AG04450 (cell line): ENCODE measurements at regions not wholly inside any gene's neighbourhood (a gene's known extent, or its start where the extent isn't known, plus 50 kb on each side); places are given as distances from the start of the nearest gene placed in this dataset.
A peak's percentile ranks its signal among the peaks of the same experiment; 100 is the strongest.

Experiments used
- CTCF ChIA-PET: fragments of 300-600, 350-600 bp; formaldehyde crosslinking; extraction: SDS; loops from one replicate; lab custom pipeline; 2022; ENCODE audit warnings: antibody characterized with exemption, inconsistent platforms; lab: Charles Lee
- POLR2A ChIA-PET: fragments of 350-600 bp; formaldehyde crosslinking; extraction: SDS; loops from one replicate; lab custom pipeline; 2021; ENCODE audit warnings: antibody characterized with exemption, inconsistent platforms; lab: Yijun Ruan, JAX
- DNase-seq: peaks from one replicate; pipeline ENCODE4 v3.0.0-alpha.2; 2011; ENCODE audit warnings: low read depth, low spot score
- H3K27ac ChIP-seq: one replicate; pipeline ENCODE4 v1.5.1; 2012; ENCODE audit warnings: low read depth, low read length, control low read depth
- H3K27me3 ChIP-seq: one replicate; pipeline ENCODE4 v1.6.0; 2012; ENCODE audit warnings: low read length; ENCODE audit not compliant: control insufficient read depth, insufficient read depth
- H3K4me3 ChIP-seq: 2 replicates; pipeline ENCODE4 v1.5.1; 2011; ENCODE audit warnings: mild to moderate bottlenecking, low read depth, low read length, control low read depth
- H3K9me3 ChIP-seq: 2 replicates; pipeline ENCODE4 v1.5.1; 2012; ENCODE audit warnings: low read length; ENCODE audit not compliant: control insufficient read depth, insufficient read depth
- TF ChIP-seq, protein P1 (sequence below): IDR thresholded peaks from 2 replicates; pipeline ENCODE4 v1.5.1; 2011; ENCODE audit warnings: low read depth, low read length, control low read depth, inconsistent platforms

DNA sequence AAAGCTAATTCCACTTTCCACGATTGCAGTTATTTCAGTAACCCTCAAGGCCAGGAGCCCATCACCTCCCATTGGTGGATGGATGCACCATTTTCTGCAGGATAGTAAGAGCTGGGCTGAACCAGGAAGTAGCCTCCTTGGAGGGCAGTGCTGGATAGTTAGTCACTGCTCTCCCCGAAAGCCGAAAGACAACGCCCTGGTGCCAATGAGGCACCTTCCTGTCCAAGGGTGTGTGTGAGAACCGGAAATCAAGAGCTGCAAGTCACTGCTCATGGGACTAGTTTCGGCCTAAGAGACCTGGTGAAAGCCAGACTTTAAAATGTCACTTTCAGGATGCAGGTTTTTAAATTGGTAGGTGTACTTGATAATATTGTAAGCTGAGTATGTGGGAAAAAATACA lies 203.8 kb upstream of the HS3ST1 start:
- no peaks in the 10 kb centered on the region for H3K27me3 ChIP-seq
- no peak overlapping the region for H3K4me3 ChIP-seq
- H3K27ac ChIP-seq = no peak overlapping the region
- ChIA-PET POLR2A (no interaction called here), CTCF (no interaction called here)
- no peak for DNase-seq
- no peaks in the 10 kb centered on the region for H3K9me3 ChIP-seq
- TF ChIP-seq, protein P1, sequence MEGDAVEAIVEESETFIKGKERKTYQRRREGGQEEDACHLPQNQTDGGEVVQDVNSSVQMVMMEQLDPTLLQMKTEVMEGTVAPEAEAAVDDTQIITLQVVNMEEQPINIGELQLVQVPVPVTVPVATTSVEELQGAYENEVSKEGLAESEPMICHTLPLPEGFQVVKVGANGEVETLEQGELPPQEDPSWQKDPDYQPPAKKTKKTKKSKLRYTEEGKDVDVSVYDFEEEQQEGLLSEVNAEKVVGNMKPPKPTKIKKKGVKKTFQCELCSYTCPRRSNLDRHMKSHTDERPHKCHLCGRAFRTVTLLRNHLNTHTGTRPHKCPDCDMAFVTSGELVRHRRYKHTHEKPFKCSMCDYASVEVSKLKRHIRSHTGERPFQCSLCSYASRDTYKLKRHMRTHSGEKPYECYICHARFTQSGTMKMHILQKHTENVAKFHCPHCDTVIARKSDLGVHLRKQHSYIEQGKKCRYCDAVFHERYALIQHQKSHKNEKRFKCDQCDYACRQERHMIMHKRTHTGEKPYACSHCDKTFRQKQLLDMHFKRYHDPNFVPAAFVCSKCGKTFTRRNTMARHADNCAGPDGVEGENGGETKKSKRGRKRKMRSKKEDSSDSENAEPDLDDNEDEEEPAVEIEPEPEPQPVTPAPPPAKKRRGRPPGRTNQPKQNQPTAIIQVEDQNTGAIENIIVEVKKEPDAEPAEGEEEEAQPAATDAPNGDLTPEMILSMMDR = no peak

DNA sequence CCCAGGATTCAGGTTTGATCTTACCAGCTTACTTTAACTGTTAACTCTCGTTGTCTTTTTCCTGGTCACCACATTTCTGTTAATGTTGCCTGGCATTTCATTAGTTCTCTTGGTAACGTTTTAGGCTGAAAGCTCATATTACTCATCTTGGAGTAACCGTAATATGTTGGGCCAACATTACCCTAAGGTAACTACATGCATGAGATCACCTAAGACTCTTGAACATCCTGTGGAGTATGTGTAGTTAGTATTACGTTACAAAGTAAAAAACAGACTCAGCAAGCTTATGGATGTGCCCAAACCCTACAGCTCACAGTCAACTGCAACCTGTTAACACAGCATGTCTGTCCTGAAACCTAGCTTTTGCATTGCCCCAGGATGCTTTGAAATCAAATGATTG lies 203.3 kb upstream of the HS3ST1 start:
- Histone ChIP-seq H3K9me3 (no peaks in the 10 kb centered on the region), H3K27ac (no peak overlapping the region), H3K4me3 (no peak overlapping the region), H3K27me3 (no peaks in the 10 kb centered on the region)
- POLR2A ChIA-PET = no interaction called here
- TF ChIP-seq, protein P1 = no peak
- CTCF ChIA-PET = interaction anchor here (0.7 kb wide), 1 partner anchor 15 kb away, joined by 3 read pairs; no protein-coding TSS in a partner anchor
- DNase-seq = no peak

DNA sequence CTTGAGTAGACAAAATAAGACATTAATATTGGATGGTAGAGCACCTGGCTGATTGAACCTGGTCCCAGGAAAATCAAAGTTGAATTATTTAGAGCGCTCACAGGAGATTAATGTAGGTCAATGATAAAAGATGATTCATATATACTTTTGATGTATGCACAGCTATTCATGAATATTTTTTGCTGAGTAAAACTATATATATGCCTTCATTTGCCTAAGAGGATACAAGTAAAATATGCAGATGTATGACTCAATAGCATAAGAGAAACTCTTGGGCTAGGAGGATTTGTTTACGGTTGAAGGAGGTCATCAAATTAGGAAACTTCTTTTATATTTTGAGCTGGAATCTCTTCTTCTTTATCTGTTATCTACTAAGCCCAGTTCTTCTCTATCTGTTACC lies 202.7 kb upstream of the HS3ST1 start:
- H3K27ac ChIP-seq = no peak overlapping the region
- DNase-seq = no peak
- ChIA-PET POLR2A (interaction anchor here (0.6 kb wide), 1 partner anchor 1080 kb away, joined by 3 read pairs; no protein-coding TSS in a partner anchor), CTCF (interaction anchor here (0.7 kb wide), 1 partner anchor 16 kb away, joined by 3 read pairs; no protein-coding TSS in a partner anchor)
- H3K4me3 ChIP-seq = no peak overlapping the region
- TF ChIP-seq, protein P1 = no peak
- H3K9me3 ChIP-seq = no peaks in the 10 kb centered on the region
- H3K27me3 ChIP-seq = no peaks in the 10 kb centered on the region

DNA sequence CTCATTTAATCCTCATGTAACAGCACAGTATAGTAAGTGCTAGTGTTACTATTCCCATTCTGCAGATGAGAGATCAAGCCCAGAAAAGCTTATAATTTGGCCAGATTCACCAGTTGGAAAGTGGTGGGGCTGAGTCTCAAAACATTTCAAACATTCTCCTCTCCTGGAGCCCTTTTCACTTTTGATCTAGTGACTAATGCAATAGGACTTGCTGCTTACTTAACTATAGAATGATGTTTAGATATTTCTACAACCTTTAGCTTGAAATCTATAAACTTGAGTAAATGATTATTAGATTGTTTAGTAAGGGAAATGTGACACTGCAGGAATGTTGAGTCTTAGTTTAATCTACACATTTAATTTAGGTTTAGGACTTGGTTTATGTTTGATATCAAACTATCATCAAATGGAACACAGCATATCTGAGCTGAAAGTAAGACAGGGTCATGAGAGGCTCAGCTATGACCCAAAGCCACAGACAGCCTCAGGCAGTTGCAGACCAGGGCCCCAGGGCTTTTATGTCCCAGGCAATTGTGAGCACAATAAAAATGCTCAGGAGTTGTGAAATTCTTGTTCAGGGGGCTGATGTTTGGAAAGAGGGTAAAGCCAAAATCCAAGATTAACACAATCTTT lies 199.5 kb upstream of the HS3ST1 start:
- Histone ChIP-seq H3K27ac (no peak overlapping the region), H3K27me3 (no peaks in the 10 kb centered on the region), H3K9me3 (no peaks in the 10 kb centered on the region), H3K4me3 (no peak overlapping the region)
- ChIA-PET POLR2A (no interaction called here), CTCF (interaction anchor here (0.6 to 0.8 kb wide), 2 partner anchors 14 to 986 kb away, joined by 3 read pairs; no protein-coding TSS in a partner anchor)
- TF ChIP-seq, protein P1 = no peak
- peak; percentile 32 for DNase-seq

DNA sequence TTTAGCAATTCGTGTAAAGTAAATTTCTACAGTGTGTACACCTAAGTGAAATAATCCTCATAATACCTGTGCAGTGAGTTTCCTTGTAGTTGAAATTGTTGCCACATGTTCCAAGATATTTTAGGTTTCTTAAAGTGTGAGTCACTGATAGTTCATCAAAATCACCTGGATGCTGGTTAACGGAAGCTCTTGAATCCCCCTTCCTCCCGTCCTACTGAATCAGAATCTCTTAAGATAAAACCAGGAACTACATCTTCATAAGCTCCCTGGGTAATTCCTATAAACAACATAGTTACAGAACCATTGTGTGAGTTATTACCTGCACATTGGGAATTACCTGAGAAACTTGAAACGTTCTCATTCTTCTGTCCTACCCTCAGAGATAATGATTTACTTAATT lies 197.4 kb upstream of the HS3ST1 start:
- H3K27ac ChIP-seq = no peak overlapping the region
- H3K9me3 ChIP-seq = no peaks in the 10 kb centered on the region
- POLR2A ChIA-PET = no interaction called here
- H3K4me3 ChIP-seq = no peak overlapping the region
- no peak for DNase-seq
- no peaks in the 10 kb centered on the region for H3K27me3 ChIP-seq
- CTCF ChIA-PET = no interaction called here
- TF ChIP-seq, protein P1 = no peak
